GM13976 (cell line): ENCODE measurements at regions not wholly inside any gene's neighbourhood (a gene's known extent, or its start where the extent isn't known, plus 50 kb on each side); places are given as distances from the start of the nearest gene placed in this dataset.

Experiments used
- DNase-seq: peaks from one replicate; pipeline ENCODE4 v3.0.0; 2012; ENCODE audit warnings: low spot score
- in situ Hi-C: fragments of 300-500 bp; cut with MboI; formaldehyde crosslinking; loops from one replicate; pipeline ENCODE4 v1.12.0; 2022; ENCODE audit warnings: low sequenced_read_pairs, mixed read lengths, inconsistent platforms; ENCODE audit not compliant: unreplicated experiment
- TF ChIP-seq, protein P1 (sequence below): IDR thresholded peaks from 2 replicates; pipeline ENCODE4 v1.5.1; 2012; ENCODE audit warnings: borderline replicate concordance, mild to moderate bottlenecking; ENCODE audit not compliant: insufficient read depth; ENCODE audit errors: extremely low read depth, missing control alignments, control extremely low read depth

DNA sequence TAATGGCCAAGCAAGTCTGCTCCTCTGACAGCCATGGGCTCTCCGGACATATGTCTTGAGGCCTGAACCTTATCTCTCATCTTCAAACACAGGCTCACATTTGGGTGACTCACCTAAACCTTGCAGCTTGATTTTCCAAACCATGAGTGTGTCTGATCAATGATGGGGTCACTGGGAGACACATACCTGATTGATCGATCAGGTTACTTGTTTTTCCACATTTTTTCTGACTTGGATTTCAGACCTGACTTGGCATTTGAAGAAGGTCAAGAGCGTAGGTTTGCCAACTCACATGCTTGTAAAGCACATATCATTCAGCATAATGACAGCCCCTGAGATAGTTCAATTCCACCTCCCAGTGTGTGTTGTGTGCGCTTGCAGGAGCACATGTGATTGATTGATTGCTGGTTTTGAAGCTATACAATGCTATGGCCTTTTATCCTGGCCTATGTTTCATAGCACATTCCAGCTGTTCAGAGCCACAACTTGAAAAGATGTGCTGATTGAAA, 116.7 kb upstream of the KIRREL3 start:
- in situ Hi-C loops = no loop called here

GRCh38 chr11:127115844-127116243, 115.3 kb upstream of the KIRREL3 start:
- no peak for DNase-seq
- in situ Hi-C loops = no loop called here
- TF ChIP-seq, protein P1, sequence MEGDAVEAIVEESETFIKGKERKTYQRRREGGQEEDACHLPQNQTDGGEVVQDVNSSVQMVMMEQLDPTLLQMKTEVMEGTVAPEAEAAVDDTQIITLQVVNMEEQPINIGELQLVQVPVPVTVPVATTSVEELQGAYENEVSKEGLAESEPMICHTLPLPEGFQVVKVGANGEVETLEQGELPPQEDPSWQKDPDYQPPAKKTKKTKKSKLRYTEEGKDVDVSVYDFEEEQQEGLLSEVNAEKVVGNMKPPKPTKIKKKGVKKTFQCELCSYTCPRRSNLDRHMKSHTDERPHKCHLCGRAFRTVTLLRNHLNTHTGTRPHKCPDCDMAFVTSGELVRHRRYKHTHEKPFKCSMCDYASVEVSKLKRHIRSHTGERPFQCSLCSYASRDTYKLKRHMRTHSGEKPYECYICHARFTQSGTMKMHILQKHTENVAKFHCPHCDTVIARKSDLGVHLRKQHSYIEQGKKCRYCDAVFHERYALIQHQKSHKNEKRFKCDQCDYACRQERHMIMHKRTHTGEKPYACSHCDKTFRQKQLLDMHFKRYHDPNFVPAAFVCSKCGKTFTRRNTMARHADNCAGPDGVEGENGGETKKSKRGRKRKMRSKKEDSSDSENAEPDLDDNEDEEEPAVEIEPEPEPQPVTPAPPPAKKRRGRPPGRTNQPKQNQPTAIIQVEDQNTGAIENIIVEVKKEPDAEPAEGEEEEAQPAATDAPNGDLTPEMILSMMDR = no peak

More for the DNA sequence above, 116.7 kb upstream of the KIRREL3 start:
- DNase-seq = no peak
- TF ChIP-seq, protein P1 = no peak

- in situ Hi-C loops = no loop called here
- no peak for DNase-seq
- TF ChIP-seq, protein P1 = no peak
Measured at GRCh38 chr11:127114035-127114434, 113.5 kb upstream of the KIRREL3 start.

- in situ Hi-C loops = no loop called here
- no peak for DNase-seq
- TF ChIP-seq, protein P1 = no peak
Measured at GRCh38 chr11:127110542-127110941, 110.0 kb upstream of the KIRREL3 start.

DNA sequence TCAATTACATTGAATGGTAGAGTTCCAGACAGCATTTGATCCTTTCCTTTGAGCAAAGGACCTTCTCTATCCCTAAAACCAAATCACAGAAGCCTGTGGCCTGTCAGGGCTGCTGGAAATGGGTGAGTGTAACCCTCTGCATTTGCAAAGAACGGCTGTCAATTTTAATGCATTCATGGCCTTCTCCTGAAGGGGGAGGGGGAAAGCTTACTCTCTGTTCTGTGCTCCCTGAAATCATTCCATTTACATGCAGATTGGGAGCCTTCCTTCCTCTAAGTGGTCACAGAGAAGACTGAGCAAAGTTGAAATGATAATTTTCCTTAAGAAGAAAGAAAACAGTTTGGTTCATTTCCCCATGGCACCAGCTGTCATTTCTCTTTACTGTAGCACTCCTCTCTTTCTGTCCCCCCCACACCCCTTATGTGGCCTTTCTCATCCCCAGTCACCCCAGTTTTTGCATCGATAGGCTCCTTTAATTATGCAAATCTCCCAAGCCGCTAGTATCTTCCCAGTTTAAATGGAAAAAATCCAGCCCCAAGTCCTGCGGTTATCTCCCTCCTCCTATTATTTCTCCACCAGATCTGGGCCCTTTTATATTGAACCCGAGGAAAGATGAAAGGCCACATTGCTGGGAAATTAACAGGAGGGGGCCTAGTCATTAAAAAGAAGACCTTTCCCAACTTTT, 109.4 kb upstream of the KIRREL3 start:
- no peak for DNase-seq
- TF ChIP-seq, protein P1 = no peak
- in situ Hi-C loops = no loop called here

DNA sequence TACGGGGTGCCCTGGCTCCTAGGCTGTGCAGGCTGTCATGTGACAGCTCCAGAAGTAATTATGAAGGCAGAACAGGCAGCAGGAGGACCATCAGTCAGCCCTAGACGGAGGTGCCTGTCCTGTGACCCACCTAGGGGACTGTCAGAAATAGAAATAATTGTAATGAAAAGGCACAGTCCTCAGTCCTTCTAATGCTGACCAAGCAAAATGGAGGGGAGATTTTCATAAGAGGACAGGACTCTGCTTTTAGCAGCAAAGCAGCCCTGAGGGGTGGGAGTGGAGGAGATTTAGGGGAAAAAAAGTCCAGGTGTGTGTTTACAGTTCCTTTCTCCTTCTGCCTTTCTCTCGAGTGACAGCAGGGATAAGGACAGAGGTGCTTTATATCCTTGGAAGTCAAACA, 108.3 kb upstream of the KIRREL3 start:
- in situ Hi-C loops = no loop called here
- DNase-seq = no peak
- TF ChIP-seq, protein P1 = no peak
